Limb (tissue), 2 donors: ENCODE measurements at regions not wholly inside any gene's neighbourhood (a gene's known extent, or its start where the extent isn't known, plus 50 kb on each side); places are given as distances from the start of the nearest gene placed in this dataset.
"Not testable (repeated sequence)": the region's sequence is repeated elsewhere in the genome, so short reads cannot be mapped to it uniquely, and the experiment has no call there.

ENCODE experiments used
- DNase-seq, 2 donors: peaks; one replicate each; pipeline ENCODE4 v3.0.0-alpha.2; 2016; ENCODE audit errors: extremely low spot score in 2 of 2

DNA sequence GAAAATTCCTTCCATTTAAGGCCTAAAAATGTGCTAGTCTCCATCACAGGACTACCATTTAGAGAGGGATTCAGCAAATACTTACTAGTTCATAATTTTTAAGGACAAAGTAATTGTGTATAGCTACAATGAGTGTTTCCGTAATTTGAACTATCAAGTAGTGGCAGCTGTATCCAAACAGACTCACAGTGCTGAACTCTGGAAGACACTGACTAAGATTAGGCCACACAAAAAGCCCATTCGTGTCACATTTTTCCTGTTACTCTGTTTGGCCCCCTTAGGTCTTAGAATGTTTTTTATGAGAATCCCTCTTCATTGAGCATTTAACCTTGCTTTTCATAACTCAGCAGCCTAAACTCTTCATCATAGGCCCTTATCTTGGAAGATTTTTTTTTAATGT is 731.2 kb upstream of the PCDH9 start:
- DNase-seq, result no peak

DNA sequence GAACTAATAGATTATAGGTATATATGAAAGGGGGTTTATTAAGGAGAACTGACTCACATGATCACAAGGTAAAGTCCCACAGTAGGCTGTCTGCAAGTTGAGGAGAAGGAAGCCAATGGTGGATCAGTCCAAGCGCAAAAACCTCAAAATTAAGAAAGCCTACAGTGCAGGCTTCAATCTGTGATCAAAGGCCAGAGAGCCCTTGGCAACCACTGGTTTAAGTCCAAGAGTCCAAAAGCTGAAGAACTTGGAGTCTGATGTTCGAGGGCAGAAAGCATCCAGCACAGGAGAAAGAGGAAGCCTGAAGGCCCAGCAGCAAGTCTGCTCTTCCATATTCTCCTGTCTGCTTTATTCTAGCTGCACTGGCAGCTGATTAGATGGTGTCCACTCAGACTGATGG is 721.3 kb upstream of the PCDH9 start:
- DNase-seq, result no peak

DNA sequence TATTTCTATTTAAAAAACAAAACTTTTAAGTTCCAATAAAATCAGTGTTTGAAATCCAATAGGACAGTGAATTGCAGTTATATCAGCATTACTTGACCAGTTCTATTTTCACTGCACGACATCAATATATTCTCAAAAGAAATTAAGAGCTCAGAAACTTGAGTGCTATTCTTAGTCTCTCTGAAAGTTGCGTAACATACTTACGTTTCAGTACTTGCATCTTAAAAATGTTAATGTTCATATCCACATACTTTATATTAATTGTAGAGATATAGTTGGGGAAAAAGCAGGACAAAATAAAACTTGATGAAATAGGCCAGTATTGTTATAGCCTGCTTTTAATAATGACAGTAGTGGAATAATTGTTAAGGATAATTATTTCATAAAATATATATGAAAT is 720.5 kb upstream of the PCDH9 start:
- DNase-seq, result no peak

DNA sequence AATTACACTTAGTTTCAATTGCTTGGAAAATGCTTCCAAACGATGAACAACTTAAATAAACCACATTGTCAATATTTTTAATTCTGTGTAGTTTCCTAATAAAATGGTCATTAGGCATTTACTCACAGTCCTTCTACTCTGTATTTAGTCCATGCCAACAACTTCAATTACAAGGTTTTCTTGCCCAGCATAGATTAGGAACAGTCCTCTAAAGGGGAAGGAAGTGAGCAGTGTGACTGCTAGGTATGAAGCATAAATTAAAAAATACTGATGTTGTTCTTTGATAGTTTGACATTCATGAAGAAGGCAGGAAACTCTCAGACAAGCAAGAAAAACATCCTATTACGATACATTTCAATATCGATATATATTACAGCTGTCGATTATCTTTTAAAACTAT is 716.0 kb upstream of the PCDH9 start:
- DNase-seq, result no peak

DNA sequence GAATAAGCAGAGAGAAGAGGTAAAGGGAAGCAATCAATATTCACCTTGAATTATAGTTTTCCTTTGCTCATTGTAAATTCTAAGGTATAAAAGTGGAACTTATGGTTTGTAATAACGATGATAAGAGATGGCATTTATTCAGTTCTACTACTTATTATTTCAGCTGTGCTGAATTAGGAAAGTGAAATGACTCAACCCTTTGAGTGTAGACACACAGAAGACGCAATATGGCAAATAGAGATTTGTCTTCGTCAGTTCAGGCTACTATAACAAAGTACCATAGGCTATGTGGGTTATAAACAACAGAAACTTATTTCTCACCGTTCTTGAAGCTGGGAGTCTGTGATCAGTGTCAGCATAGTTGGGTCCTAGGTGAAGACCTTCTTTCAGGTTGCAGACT is 713.0 kb upstream of the PCDH9 start:
- DNase-seq, result no peak

DNA sequence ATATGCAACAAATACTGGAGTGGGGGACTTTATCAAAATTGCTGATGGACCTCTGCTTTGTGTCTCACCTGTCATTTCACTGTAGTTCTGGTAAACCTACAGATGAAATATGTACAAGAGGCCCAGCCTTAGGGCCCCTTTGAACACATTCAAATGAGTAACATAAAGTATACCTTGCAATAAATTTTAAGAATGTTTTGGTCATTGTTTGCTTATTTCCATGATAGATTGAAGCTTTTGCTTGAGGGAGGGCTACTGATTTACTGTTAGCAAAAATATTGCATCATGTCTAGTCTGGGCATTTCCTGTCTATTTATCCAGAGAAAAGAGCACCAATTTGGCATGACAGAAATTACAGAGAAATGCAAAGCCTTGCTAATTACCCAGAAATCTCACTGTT is 705.5 kb upstream of the PCDH9 start:
- no peak for DNase-seq

DNA sequence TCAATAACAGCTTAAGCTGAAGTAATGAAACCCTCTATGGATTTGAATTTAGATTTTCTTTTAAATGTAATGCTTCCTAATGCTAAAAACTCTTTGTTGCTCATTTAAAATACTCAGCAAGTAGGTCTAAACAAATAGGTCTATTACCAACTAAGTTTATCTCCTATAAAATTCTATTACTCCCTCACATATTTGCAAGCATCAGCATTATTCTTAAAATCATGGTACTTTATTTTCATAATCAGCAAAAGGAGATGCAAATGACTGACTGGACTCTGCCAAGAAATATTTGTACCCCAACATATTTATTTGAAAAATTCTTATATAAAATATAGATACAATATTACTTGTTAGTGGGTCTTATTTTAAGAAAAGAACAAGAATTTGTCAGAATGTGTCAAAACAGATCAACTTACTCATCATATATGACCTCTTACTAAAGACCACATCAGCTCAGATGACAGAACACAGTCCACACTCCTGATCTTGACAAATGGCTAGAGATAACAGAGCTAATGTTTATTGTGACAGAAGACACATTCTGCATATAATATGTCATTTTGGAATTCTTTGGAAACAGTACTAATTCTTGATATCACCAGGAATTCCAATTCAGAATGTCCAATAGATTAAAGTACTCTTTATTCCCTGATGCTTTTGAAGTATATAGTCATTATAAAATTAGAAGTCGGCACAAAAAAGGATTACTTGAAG is 704.6 kb upstream of the PCDH9 start:
- DNase-seq, result no peak

DNA sequence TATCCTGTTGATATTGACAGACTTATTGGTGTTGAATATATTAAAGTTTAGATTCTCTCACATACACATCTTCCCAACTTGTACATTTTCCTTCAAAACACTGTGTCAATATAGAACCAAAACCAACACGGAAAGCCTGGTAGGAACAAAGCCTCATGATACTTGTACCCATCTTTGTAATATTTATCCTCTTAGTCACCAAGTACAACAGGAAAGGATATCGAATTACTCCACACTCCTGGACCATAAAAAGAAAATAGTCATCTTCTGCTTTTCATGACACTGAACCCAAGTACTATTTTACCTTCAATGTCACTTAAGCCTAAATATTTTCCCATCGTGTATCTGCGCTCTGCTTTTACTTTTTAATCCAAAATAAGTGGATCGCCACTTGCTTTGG is 702.9 kb upstream of the PCDH9 start:
- no peak for DNase-seq

DNA sequence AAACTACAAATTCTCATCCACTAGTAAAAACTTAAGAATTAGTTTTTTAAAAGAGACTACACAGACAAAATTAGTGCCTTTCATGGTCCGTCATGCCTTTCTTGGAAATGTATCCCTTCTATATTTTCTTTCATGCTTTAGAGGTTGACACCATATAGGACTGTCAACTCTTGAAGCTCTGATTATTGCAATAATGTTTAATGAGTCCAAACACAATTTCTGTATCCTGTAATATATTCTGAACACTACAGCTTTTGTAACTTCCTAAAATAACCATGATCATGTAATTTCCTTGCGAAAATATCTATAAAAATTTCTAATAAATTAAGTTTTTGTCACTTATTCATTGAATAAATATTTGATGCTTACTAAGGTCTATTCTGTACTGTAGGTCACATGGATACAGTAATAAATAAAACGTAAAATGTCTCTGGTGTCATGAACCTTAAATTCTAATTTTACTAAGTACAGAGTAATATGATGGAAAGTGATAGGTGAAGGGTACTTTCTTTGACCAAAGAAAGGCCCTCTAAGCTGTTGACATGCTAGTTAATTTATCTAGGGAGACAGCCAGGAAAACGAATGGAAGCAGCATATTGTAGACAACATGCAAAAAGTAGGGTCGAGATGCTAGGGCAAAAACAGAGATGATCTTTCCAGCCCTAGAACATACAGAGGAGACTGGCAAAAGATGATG is 687.3 kb upstream of the PCDH9 start:
- no peak for DNase-seq

DNA sequence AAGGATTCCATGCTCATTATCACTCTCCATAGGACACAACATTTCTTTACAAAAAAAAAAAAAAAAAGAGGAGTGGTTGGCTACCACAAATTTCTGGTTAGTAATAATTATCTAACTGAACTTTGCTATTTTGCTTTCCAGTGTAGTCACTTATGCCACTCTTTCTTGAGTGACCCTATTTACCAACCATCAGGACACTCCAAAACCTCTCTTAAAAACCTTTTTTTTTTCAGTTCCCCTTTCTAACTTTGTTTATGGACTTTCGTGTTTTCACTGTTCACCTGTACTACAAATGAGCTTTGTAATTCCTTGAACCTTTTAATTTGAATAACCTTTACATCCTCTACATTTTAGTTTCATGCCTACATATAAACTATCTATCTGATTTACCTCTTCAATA is 686.5 kb upstream of the PCDH9 start:
- no peak for DNase-seq

DNA sequence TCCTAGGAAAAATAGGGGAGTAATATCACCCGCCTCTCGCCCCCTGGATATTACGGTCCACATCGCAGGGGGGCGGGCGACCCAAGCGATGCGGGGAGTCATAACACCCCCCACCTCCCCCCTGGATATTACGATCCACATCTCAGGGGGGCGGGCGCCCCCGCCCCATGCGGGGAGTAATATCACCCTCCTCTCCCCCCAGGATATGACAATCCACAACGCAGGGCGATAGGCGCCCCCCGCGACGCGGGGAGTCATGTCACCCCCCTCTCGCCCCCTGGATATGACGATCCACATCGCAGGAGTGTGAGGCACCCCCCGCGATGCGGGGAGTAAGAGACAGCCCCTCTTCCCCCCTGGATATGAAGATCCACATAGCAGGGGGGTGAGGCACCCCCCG is 684.4 kb upstream of the PCDH9 start:
- no peak for DNase-seq

DNA sequence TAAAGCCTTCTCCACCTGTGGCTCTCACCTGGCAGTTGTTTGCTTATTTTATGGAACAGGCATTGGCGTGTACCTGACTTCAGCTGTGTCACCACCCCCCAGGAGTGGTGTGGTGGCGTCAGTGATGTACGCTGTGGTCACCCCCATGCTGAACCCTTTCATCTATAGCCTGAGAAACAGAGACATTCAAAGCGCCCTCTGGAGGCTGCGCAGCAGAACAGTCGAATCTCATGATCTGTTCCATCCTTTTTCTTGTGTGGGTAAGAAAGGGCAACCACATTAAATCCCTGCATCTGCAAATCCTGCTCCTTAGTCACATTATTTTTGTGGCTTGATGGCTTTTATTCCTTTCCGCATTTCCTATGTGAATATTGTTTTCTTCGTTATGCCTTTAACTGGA is 672.8 kb upstream of the PCDH9 start:
- not testable (repeated sequence) for DNase-seq

DNA sequence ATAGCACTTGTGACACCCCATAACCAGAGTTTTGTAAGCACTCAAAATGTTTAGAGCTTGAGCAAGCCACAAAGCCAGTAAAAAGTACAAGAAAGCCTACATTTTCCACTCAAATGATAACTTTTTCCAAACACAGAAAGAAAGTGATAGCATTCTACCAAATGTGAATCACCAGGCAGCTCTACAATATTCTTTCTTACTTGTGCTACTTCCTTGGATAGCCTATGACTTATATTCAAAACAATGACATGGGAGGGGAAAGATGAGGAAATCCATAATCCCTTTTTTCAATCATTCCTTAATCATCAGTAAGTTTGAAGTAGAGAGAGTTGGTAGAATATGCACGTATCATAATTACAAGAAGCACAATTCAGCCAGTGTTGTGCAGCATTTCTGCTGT is 650.8 kb upstream of the PCDH9 start:
- DNase-seq, result no peak

DNA sequence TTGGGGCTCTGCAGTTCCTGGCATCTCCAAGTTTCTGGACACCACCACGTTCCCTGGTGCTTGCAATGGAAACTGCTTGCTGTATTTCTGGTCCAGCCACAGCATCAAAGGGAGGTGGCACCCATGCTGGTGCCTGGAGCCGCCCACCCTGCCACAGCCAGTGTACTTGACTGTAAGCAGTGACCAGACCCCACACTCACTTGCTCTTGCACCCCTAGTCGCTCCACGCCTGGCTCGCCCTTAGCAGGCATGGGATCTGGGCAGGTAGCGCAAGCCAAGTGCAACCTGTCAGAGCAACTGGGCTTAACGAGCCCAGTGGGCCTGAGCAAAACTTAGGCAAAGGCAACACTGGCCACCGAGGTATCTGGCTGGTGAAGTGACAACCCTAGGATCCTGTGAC is 648.2 kb upstream of the PCDH9 start:
- DNase-seq, result no peak

DNA sequence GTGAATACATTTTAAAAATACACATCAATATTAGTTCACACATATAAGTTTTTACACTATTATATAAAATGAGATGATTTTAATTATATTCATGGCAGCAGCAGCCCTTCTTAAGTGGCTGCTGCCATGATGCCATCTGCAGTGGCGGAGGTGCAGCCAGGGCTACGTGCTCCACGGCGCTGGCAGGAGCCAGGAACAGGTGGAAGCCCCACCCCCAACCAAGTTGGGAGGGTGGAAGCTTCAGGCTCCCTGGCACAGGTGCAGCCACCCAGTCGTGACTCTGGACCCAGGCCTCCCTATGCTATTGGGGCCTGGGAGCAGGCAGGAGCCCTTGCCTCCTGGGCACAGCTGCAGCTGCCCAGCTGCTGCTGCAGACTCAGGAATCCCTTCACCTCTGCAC is 646.9 kb upstream of the PCDH9 start:
- no peak for DNase-seq

DNA sequence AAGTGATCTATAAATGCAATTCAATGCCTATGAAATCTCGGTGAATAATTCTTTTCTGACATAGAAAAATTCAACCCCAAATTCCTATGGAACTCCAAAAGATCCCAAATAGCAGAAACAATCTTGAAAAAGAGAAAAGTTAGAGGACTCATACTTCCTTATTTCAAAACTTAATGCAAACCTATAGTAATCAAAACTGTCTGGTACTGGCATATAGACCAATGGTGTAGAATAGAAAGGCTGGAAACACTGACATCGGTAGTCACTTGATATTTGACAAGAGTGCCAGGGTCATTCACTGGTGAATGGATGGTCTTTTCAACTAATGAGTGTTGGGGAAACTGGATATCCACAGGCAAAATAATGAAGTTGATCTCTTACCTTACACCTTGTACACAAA is 637.1 kb upstream of the PCDH9 start:
- DNase-seq, result no peak

DNA sequence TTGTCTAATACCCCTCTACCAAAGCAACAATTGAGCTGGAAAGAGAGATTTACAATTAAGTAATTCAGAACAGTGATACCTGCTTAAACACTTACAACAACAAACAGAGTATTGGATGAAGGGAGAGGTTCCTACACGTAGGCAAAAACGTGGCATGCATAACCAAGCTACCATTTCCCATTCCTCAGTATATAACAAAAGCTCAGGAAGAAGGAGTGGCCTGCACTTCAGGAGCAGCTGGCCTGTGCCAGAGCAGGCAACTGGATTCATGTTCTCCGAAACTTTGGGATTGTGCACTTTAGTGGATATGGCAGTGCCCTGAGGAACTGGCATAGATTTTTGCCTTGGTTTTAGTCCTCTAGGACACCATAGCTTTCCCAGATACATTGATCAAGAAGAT is 630.2 kb upstream of the PCDH9 start:
- no peak for DNase-seq

DNA sequence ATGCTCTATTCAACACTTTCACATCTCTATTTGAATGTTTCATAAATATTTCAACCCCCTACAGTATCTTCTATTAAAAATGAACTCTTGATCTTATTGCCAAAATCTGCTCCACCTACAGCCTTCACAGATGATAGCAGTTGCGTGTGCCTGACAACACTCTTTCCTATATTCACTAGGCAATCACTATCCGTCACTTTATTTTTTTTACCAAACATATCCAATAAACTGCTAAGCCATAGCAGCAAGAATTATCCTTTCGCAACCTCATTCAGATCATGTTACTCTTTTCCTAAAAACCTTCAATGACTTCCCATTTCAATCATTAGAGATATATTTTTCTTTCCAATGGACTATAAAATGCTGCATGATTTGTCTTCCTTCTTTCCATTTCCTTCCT is 629.8 kb upstream of the PCDH9 start:
- DNase-seq, result no peak

DNA sequence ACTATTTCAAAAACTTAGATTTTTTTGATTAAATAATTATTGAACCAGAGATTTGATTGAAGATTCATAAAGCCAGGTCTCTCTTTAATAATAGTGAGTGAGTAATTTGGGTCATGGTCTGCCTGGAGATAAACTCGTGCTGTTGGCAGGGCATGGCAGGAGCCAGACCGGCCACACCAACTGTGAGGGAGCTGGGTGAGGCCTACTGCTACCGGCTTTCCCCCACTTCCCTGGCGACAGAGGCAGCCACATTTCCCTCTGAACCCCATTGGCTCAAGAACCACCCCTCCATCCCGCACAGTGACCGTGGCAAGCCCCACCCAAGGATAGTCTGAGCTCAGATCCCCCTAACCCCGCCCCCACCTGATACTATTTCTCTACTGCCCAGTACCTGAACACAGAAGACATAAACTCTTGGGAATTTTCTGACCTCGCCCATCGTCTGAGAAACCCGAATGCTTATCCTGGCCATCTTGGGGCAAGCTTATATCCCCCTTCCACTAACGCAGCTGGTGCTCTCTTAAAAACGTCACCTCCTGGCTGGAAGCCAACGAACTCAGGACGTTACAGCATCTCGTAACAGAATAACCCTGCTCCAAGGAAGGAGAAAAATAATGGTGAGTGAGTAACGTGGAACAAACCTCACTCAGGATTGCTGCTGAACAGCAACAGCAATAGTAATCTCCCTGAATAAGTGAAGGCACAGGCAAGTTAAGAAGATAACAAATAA is 627.6 kb upstream of the PCDH9 start:
- DNase-seq, result no peak

DNA sequence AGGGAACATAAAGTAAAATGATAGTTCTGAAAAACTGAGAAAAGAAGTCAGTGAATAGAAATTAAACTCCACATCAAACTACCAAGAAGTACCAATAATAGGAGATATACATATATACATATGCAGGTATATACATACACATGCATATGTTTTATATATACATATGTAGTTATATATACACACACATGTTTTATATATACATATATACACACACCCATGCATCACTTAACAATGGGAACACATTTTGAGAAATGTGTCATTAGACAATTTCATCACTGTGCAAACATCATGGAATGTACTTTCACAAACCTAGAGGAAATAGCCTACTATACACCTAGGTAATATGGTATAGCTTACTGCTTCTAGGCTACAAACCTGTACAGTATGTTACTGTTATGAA is 626.8 kb upstream of the PCDH9 start:
- no peak for DNase-seq

DNA sequence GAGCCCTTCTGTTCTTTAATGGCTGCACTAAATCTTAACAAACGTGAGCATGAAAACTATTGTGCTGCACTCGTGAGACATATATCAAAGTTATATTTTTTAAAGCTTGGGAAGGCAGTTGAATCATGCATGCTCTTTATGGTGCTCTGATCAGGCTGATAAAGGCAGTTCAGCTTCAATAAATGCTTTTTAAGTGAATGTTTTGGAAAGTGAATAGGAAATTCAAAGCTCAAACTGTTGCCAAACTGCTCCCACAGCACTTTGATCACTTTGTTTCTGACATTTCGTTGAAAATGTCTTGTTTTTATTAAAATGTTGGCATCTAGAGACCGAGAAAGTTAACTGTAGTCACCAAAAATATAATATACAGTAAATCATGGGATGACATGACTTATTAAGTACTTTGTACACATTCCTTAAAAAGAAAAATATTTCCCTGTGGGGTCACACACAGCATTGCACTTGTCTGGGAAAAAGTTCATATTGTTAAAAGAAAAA is 625.7 kb upstream of the PCDH9 start:
- DNase-seq, result peak in 1 of 2 donors; percentile 8

DNA sequence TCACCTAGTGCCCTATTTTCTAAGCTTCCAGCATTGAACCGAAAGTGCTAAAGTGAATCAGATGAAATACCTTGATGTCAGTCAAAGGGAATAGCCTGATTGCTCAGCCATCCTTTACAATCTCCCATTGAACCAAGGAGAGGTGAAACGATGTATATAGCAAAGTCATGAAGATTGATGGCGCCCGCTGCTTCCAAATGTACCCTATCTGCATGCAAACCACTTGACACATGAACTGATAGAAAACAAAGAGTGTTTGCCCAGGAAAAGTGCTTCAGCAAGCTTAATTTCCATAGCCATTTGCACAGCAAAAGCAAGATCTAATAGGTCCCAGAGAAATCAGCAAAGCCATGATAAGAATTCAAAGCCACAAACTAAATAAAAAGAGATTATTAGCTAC is 624.9 kb upstream of the PCDH9 start:
- DNase-seq, result no peak

DNA sequence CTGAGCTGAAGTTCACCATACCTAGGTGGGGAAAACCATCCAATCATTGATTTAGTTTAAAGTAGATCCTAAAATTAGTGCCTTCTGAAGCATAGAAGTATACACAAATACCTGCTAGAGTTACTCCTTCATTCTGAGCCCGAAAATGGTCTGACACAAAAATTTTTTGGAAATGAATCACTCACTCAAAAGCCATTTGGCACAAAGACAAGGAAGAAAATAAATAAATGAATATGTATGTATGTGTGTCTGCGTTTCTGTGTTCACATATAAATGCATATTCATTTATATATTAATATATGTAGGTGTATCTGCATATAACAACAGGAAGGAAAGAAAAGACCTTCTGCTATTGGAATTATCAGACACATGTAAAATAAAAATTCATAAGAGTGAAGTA is 614.4 kb upstream of the PCDH9 start:
- no peak for DNase-seq
